ENCODE measurements at regions not wholly inside any gene's neighbourhood (a gene's known extent, or its start where the extent isn't known, plus 50 kb on each side); places are given as distances from the start of the nearest gene placed in this dataset.

GRCh38 chr14:85325134-85326017 is 204.6 kb upstream of the FLRT2 start:
- Histone ChIP-seq H3K9me3 (no peaks in the 10 kb centered on the region), H3K27me3 (no peaks in the 10 kb centered on the region), H3K36me3 (no peaks in the 10 kb centered on the region), H3K4me1 (no peaks in the 10 kb centered on the region), H3K4me3 (replicated peaks in 1 of 3) (no peak overlapping the region), H3K27ac (no peak overlapping the region)
- 96 to 97% methylated on average over 3 of the region's 3 CpGs for WGBS, 2 donors
- intact Hi-C loops (cut with DNase I): no loop called here
- DNase-seq: no peak
- TF ChIP-seq POLR2A (IDR thresholded peaks at IDR 0.05) (no peak), CTCF (IDR thresholded peaks at IDR 0.05) (no peak)

GRCh38 chr14:85332401-85332800 is 197.5 kb upstream of the FLRT2 start:
- H3K27ac ChIP-seq: no peak overlapping the region
- H3K4me1 ChIP-seq: no peaks in the 10 kb centered on the region
- TF ChIP-seq POLR2A (IDR thresholded peaks at IDR 0.05): no peak
- WGBS, 2 donors: 68 to 81% methylated on average over 1 of the region's 1 CpG
- H3K4me3 ChIP-seq (replicated peaks in 1 of 3): no peak overlapping the region
- H3K9me3 ChIP-seq: no peaks in the 10 kb centered on the region
- H3K27me3 ChIP-seq: no peaks in the 10 kb centered on the region
- no peaks in the 10 kb centered on the region for H3K36me3 ChIP-seq
- no peak for DNase-seq
- intact Hi-C loops (cut with DNase I): no loop called here

DNA sequence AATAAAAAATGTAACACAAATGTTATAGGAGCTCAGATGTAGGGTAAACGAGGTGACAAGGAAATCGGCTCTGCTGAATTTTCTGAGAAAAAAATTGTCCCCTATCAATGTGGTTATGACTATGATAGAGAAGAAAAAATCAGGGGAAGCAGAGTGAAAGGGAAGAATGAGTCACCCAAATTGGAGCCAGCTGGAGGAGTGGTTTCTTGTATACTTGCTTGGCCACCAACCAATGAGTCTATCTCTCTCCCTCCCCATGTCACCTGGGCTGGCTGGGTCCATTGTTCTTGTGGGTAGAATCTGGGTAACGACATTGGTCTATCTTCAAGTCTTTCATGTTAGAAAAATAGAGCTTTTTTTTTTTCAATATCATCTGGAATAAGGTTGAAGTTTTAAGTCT is 196.6 kb upstream of the FLRT2 start:
- no peak for DNase-seq
- Histone ChIP-seq H3K4me3 (replicated peaks in 1 of 3) (no peak overlapping the region), H3K27ac (no peak overlapping the region), H3K9me3 (no peaks in the 10 kb centered on the region), H3K4me1 (no peaks in the 10 kb centered on the region), H3K36me3 (no peaks in the 10 kb centered on the region), H3K27me3 (no peaks in the 10 kb centered on the region)
- WGBS, 2 donors: 88 to 92% methylated on average over 3 of the region's 3 CpGs
- TF ChIP-seq CTCF (IDR thresholded peaks at IDR 0.05) (no peak), POLR2A (IDR thresholded peaks at IDR 0.05) (no peak)
- intact Hi-C loops (cut with DNase I): no loop called here

GRCh38 chr14:85333841-85334240 is 196.1 kb upstream of the FLRT2 start:
- TF ChIP-seq POLR2A (IDR thresholded peaks at IDR 0.05) (no peak), CTCF (IDR thresholded peaks at IDR 0.05) (no peak)
- no peaks in the 10 kb centered on the region for H3K36me3 ChIP-seq
- no peak overlapping the region for H3K4me3 ChIP-seq (replicated peaks in 1 of 3)
- 93 to 94% methylated on average over 4 of the region's 4 CpGs for WGBS, 2 donors
- no peaks in the 10 kb centered on the region for H3K27me3 ChIP-seq
- intact Hi-C loops (cut with DNase I): no loop called here
- H3K4me1 ChIP-seq: no peaks in the 10 kb centered on the region
- H3K9me3 ChIP-seq: no peaks in the 10 kb centered on the region
- no peak overlapping the region for H3K27ac ChIP-seq
- DNase-seq: no peak

- Histone ChIP-seq H3K27ac (no peak overlapping the region), H3K27me3 (no peaks in the 10 kb centered on the region), H3K9me3 (no peaks in the 10 kb centered on the region), H3K4me1 (no peaks in the 10 kb centered on the region), H3K4me3 (replicated peaks in 1 of 3) (no peak overlapping the region), H3K36me3 (no peaks in the 10 kb centered on the region)
- 81 to 88% methylated on average over 3 of the region's 3 CpGs for WGBS, 2 donors
- DNase-seq: no peak
- no peak for TF ChIP-seq POLR2A (IDR thresholded peaks at IDR 0.05)
- no peak for TF ChIP-seq CTCF (IDR thresholded peaks at IDR 0.05)
- intact Hi-C loops (cut with DNase I): no loop called here
Measured at GRCh38 chr14:85334316-85334715, 195.6 kb upstream of the FLRT2 start.
